Activated CD8-positive, alpha-beta memory T cell treated with anti-CD3 and anti-CD28 coated beads, Interleukin-2, amount 50 U/mL, for 48 hours (primary cell): ENCODE measurements at regions not wholly inside any gene's neighbourhood (a gene's known extent, or its start where the extent isn't known, plus 50 kb on each side); places are given as distances from the start of the nearest gene placed in this dataset.

Experiments used
- DNase-seq: peaks from one replicate; pipeline ENCODE4 v3.0.0-alpha.2; 2020

- DNase-seq, result no peak
Observed at GRCh38 chr18:74023220-74023619, 124.4 kb downstream of the FBXO15 start.

- DNase-seq, result no peak
Observed at GRCh38 chr18:74019864-74020263, 127.8 kb downstream of the FBXO15 start.

- no peak for DNase-seq
Observed at GRCh38 chr18:74013955-74014354, 133.7 kb downstream of the FBXO15 start.

- no peak for DNase-seq
Observed at GRCh38 chr18:74012954-74013630, 134.5 kb downstream of the FBXO15 start.

GRCh38 chr18:74006143-74006542 lies 141.5 kb downstream of the FBXO15 start:
- no peak for DNase-seq

- DNase-seq, result no peak
Observed at GRCh38 chr18:74005320-74006109, 142.1 kb downstream of the FBXO15 start.

- no peak for DNase-seq
Observed at GRCh38 chr18:73992242-73993022, 155.2 kb downstream of the FBXO15 start.

GRCh38 chr18:73991570-73991969 lies 156.1 kb downstream of the FBXO15 start:
- no peak for DNase-seq

- DNase-seq, result no peak
Observed at GRCh38 chr18:73990258-73990657, 157.4 kb downstream of the FBXO15 start.

- DNase-seq, result no peak
Observed at GRCh38 chr18:73987247-73987980, 160.2 kb downstream of the FBXO15 start.

GRCh38 chr18:73986711-73987110 lies 160.9 kb downstream of the FBXO15 start:
- DNase-seq, result no peak

- no peak for DNase-seq
Observed at GRCh38 chr18:73985855-73986625, 161.6 kb downstream of the FBXO15 start.

GRCh38 chr18:73983970-73984369 lies 163.7 kb downstream of the FBXO15 start:
- no peak for DNase-seq

- DNase-seq, result no peak
Observed at GRCh38 chr18:73983496-73983895, 164.1 kb downstream of the FBXO15 start.

- DNase-seq, result no peak
Observed at GRCh38 chr18:73981796-73982195, 165.8 kb downstream of the FBXO15 start.

GRCh38 chr18:73980289-73980979 lies 167.2 kb downstream of the FBXO15 start:
- DNase-seq, result no peak

GRCh38 chr18:73979742-73980141 lies 167.9 kb downstream of the FBXO15 start:
- no peak for DNase-seq

GRCh38 chr18:73976433-73976832 lies 171.2 kb downstream of the FBXO15 start:
- no peak for DNase-seq

GRCh38 chr18:73975266-73975665 lies 172.4 kb downstream of the FBXO15 start:
- DNase-seq, result no peak

GRCh38 chr18:73973972-73974371 lies 173.7 kb downstream of the FBXO15 start:
- DNase-seq, result no peak

- DNase-seq, result no peak
Observed at GRCh38 chr18:73966954-73967353, 180.7 kb downstream of the FBXO15 start.

- no peak for DNase-seq
Observed at GRCh38 chr18:73962256-73962655, 185.4 kb downstream of the FBXO15 start.
